ENCODE measurements at regions not wholly inside any gene's neighbourhood (a gene's known extent, or its start where the extent isn't known, plus 50 kb on each side); places are given as distances from the start of the nearest gene placed in this dataset.
"Not testable (repeated sequence)": the region's sequence is repeated elsewhere in the genome, so short reads cannot be mapped to it uniquely, and the experiment has no call there.

GRCh38 chr4:156109943-156110900, 156.6 kb upstream of the CTSO start:
- Histone ChIP-seq H3K4me3 (no peak overlapping the region), H3K36me3 (ENCODE audit: insufficient read depth in 1 of 2, low read depth in 1 of 2) (no peaks in the 10 kb centered on the region), H3K27ac (no peak overlapping the region), H3K4me1 (no peaks in the 10 kb centered on the region), H3K27me3 (ENCODE audit: insufficient read depth in 3 of 3, low read length in 2 of 3) (no peaks in the 10 kb centered on the region), H3K9me3 (no peaks in the 10 kb centered on the region)
- TF ChIP-seq CTCF (IDR thresholded peaks at IDR 0.05): no peak
- ATAC-seq: peak in 2 of 4 donors; percentile 27 to 30
- DNase-seq: no peak
- intact Hi-C loops (cut with DNase I): no loop called here
- 36 to 42% (median 38%) methylated on average over 11 of the region's 11 CpGs for WGBS, 3 donors

- H3K27me3 ChIP-seq (ENCODE audit: insufficient read depth in 3 of 3, low read length in 2 of 3); ATAC-seq; H3K4me1 ChIP-seq; DNase-seq; H3K27ac ChIP-seq; intact Hi-C loops (cut with DNase I); H3K4me3 ChIP-seq; H3K9me3 ChIP-seq; H3K36me3 ChIP-seq (ENCODE audit: insufficient read depth in 1 of 2, low read depth in 1 of 2): not testable (repeated sequence)
- 76 to 96% (median 91%) methylated on average over 1 of the region's 1 CpG for WGBS, 3 donors
These were observed 155.4 kb upstream of the CTSO start for GRCh38 chr4:156109087-156109486.

GRCh38 chr4:156103311-156103710, 149.6 kb upstream of the CTSO start:
- H3K4me3 ChIP-seq: no peak overlapping the region
- H3K9me3 ChIP-seq: no peaks in the 10 kb centered on the region
- no peaks in the 10 kb centered on the region for H3K36me3 ChIP-seq (ENCODE audit: insufficient read depth in 1 of 2, low read depth in 1 of 2)
- intact Hi-C loops (cut with DNase I): no loop called here
- no peak for DNase-seq
- H3K4me1 ChIP-seq: no peaks in the 10 kb centered on the region
- WGBS, 3 donors: 85 to 98% (median 96%) methylated on average over 1 of the region's 1 CpG
- no peak for TF ChIP-seq CTCF (IDR thresholded peaks at IDR 0.05)
- no peaks in the 10 kb centered on the region for H3K27me3 ChIP-seq (ENCODE audit: insufficient read depth in 3 of 3, low read length in 2 of 3)
- ATAC-seq: no peak
- H3K27ac ChIP-seq: no peak overlapping the region

DNA sequence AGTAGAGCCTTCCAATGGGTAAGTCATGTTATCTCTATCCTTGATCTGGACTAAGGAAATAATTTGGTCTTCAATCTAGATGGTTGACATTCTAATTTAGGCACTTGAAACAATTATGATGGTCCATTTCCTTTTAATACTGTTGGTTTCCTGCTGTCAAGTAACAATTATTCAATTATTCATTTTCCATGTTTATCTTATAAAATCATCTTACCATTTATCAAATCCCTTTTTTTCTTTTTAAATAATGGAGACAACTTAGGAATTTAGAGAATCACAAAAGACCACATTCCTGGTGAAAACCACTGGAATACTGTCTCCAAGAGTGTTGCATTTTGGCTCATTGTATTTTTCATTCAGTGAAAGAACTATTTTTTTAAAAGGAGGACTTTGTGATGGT, 148.7 kb upstream of the CTSO start:
- no peaks in the 10 kb centered on the region for H3K4me1 ChIP-seq
- no peaks in the 10 kb centered on the region for H3K36me3 ChIP-seq (ENCODE audit: insufficient read depth in 1 of 2, low read depth in 1 of 2)
- no peak for DNase-seq
- no peak for TF ChIP-seq CTCF (IDR thresholded peaks at IDR 0.05)
- intact Hi-C loops (cut with DNase I): no loop called here
- no peaks in the 10 kb centered on the region for H3K27me3 ChIP-seq (ENCODE audit: insufficient read depth in 3 of 3, low read length in 2 of 3)
- H3K27ac ChIP-seq: no peak overlapping the region
- ATAC-seq: no peak
- no peak overlapping the region for H3K4me3 ChIP-seq
- H3K9me3 ChIP-seq: no peaks in the 10 kb centered on the region

DNA sequence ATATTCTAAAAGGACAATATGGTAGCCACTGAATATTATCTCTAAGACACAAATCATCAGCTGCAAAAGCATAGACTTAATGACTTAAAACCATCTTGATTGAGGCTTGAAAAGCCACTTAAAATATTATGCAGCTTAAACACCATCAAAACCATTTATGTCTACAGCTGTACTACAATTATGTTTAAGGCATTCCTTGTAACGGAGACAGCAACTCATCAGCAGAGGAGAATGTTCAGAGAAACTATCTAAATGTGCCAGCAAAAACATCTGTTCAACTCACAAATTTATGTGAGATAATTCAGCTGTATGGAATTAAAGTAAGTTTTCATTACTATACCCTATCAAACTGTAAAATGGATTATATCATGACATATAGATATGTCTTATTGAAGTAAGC, 147.9 kb upstream of the CTSO start:
- WGBS, 3 donors: 19 to 48% (median 20%) methylated on average over 1 of the region's 1 CpG
- no peaks in the 10 kb centered on the region for H3K4me1 ChIP-seq
- no peak for TF ChIP-seq CTCF (IDR thresholded peaks at IDR 0.05)
- no peaks in the 10 kb centered on the region for H3K27me3 ChIP-seq (ENCODE audit: insufficient read depth in 3 of 3, low read length in 2 of 3)
- H3K4me3 ChIP-seq: no peak overlapping the region
- no peaks in the 10 kb centered on the region for H3K36me3 ChIP-seq (ENCODE audit: insufficient read depth in 1 of 2, low read depth in 1 of 2)
- H3K27ac ChIP-seq: no peak overlapping the region
- DNase-seq (no peak), ATAC-seq (no peak)
- intact Hi-C loops (cut with DNase I): no loop called here
- no peaks in the 10 kb centered on the region for H3K9me3 ChIP-seq
